NCI-H748 treated with DMSO at 0.1 percent for 48 hours (cell line): ENCODE measurements at regions not wholly inside any gene's neighbourhood (a gene's known extent, or its start where the extent isn't known, plus 50 kb on each side); places are given as distances from the start of the nearest gene placed in this dataset.

Source experiments
- DNase-seq: peaks from one replicate; lab custom pipeline; 2025; lab: John Stamatoyannopoulos, UW

GRCh38 chr4:151935411-151935810 lies 174.6 kb upstream of the GATB start:
- DNase-seq = no peak

- no peak for DNase-seq
Measured at GRCh38 chr4:151934766-151935165, 174.0 kb upstream of the GATB start.

DNA sequence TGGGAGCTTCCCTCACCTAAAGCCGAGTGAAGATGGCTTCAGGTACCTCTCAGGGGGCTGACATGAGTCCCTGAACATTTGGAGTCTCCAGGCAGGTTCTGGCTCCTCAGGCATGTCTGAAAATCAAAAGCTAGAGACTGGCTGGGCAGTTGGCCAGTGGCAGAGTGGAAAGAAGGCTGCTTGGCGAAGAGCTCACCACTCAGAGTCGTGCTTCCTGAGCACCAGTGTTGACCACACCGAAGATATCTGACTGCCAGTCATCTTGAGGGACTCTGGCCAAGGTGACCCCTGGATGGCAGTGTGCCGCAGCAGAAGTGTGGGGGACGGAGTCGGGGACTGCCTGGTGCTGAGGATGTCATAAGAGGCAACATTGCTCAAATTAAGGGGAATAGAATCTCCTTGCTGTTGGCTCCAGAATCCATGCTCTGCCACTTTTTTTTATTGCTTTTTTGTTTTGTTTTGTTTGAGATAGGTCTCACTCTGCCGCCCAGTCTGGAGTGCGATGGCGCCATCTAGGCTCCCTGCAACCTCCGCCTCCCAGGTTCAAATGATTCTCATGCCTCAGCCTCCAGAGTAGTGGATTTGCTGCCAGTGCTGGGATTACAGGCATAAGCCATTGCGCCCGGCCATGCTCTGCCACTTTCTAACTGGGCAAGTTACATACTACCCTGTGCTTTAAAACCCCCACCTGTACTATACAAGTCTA lies 172.5 kb upstream of the GATB start:
- DNase-seq = no peak

DNA sequence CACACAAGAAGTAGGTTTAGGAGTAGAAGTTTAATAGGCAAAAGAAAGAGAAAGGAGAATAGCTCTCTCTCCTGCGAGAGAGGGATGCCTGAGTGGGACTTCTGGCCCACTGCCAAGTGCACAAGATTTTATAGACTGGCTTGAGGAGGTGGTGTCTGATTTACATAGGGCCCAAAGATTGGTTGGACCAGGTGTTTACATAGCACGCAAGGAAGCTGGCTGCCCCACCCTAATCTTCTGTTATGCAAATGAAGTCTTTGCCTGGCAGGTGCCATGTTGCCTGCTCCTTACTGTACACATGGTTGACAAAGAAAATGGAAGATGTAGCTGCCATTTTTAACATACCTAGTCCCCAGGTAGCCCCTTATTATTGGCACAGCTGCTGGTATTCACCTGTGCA lies 170.8 kb upstream of the GATB start:
- no peak for DNase-seq

DNA sequence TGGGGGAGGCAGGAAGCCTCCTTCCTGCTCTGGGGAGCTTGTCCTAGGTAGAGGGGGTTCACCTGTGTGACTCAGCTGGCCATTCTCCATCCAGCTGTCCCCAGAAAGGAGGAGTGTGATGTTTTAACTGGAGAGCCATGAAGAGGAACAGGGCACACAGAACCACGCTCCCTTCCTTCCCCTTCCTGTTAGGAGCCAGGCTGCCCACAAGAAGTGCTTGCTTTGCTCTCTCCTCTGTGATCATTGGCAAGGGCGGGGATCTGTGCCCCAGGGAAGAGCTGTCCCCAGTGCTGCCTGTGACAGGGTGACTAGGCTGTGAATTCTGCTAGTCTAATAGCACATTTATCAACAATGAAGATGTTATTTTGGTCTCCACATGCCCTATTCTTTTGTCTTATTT lies 169.6 kb upstream of the GATB start:
- no peak for DNase-seq

- DNase-seq = no peak
Measured at GRCh38 chr4:151928112-151928511, 167.3 kb upstream of the GATB start.

DNA sequence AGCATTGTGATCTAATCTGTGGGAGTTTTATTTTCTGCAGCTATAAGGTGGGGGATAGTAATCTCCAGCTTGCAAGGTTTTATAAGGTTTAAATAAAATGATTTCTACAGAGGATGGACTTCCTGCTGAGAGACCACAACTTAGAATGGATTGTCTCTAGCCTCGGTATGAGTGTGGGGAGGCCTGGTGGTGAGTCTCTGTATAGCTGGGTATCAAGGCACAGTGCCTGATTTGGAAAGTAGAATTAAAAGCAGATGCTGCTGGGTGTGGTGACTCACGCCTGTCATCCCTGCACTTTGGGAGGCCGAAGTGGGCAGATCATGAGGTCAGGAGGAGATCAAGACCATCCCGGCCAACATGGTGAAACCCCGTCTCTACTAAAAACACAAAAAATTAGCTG lies 162.0 kb upstream of the GATB start:
- no peak for DNase-seq

DNA sequence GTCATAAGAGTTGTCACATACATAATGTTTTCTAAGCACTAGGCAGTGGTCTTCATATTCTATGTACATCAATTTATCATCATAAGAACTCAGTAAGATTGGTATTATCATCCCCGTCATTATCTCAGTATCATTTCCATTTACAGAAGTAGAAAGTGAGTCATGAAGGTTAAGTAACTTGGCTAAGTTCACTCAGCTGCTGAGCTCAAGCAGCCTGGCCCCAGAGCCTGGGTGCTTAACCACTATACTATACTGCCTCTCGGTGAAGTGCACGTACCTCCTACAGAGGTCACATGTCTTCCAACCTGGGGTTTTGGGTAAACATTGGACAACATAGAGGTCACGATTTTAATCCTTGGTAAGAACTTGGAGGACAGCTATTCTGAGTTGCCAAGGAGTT lies 161.5 kb upstream of the GATB start:
- DNase-seq = no peak

GRCh38 chr4:151921811-151922210 lies 161.0 kb upstream of the GATB start:
- DNase-seq = no peak

GRCh38 chr4:151921386-151921785 lies 160.6 kb upstream of the GATB start:
- no peak for DNase-seq

- DNase-seq = no peak
Measured at GRCh38 chr4:151917145-151917734, 156.4 kb upstream of the GATB start.

DNA sequence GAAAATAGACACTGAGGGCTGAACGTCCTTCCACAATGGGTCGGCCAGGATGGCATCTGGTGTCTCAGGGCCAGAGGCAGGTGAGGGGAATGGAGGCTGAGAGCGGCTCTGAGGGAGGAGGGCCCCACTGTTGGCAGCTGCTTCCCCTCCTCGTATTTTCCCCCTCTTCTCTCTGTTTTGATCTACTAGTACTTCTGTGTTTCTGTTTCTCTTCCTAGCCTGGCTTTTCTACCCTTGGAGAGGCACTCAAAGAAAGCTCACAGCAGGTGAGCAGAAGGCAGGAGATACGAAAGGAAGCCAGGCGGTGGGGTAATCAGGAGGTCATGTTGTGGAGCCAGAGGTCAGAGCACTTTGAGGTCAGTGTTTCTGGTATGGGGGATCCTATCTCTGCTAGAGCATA lies 151.8 kb upstream of the GATB start:
- no peak for DNase-seq

DNA sequence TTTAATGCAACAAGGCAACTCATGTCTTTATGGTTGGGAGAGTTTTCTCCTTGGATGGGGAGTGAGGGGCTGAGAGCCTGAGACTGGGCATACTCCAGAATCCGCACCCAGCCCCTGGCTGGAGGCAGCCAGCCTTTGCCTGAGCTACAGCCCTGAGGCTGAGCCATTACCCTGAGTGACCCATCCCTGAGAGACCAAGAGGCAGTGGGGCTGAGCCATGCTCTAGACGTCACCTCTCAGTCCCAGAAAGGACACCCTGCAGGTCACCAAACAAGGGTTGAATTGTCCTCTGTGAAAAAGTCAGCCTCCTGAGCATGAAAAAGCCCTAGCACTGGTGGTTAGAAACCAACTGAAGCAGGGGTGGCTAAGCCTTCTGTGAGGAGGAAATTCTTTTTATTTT lies 151.2 kb upstream of the GATB start:
- DNase-seq = no peak

DNA sequence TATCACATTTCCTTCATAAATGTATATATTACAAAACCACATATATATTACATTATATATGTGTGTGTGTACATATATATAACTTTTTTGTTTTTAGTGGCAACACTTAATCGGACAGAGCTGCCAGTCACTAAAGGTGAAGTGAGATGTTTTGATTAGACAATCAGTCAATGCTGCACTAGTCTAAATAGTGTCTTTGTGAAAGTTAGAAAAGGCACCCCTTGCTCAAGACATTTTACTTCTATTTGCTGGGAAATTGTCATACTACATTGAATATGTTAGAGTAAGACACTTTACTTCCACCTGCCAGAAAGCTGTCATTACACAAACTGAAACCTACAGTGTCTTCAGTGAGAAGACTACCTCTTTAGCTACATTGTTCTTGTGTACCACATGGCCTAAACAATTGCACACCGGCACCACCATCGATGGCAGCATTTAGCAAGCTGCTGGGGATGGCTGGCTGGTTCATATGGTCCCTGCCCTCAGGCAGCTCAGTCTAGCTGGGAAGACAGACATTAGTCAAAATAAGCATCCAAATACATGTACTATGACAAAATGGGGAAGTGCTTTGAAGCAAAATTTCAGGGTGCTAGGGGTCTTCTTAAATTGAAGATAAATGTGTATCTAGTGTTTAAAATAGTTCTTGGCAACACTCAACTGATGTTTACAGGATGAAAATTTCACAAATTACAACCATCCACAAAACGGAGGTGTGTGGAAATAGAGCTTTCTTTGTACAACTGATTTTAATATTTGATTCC lies 148.1 kb upstream of the GATB start:
- DNase-seq = no peak

DNA sequence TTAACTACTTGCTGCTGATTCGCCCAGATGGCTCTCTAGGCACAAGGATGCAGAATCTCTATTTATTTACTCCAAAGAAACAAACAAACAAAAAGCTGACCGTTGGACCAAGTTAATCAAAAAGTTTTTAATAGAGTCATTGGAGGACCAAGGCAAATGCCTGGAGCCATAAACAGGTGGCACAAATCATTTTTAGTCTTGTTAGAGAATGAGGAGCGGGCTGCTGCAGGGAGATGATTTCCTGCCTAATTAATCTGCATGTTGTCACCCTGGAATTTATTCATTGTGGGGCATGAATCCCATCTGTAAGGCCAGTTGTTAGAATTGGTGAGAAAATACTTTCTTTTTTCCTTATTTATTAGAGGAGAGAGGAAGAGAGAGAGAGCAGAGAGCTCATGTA lies 147.4 kb upstream of the GATB start:
- DNase-seq = no peak

GRCh38 chr4:151906438-151906837 lies 145.6 kb upstream of the GATB start:
- DNase-seq = no peak

DNA sequence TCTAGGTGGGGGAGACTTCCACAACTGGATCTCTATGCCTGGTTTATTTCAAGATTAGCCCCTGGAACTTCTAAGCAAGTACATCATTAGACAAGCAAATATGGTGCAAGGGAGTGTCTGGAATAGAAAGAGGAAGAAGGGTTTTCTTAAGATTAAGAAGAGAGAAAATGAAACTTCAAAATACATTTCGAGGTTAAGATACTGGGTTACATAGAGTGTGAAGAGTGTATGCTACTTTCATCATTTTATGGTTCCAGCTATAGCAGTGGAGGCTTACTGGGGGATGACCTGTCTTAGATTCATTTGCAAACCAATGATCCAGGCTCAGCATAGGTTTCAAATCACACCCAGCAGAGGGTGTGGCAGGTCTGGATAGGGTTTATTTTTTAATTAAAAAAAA lies 144.4 kb upstream of the GATB start:
- DNase-seq = no peak

DNA sequence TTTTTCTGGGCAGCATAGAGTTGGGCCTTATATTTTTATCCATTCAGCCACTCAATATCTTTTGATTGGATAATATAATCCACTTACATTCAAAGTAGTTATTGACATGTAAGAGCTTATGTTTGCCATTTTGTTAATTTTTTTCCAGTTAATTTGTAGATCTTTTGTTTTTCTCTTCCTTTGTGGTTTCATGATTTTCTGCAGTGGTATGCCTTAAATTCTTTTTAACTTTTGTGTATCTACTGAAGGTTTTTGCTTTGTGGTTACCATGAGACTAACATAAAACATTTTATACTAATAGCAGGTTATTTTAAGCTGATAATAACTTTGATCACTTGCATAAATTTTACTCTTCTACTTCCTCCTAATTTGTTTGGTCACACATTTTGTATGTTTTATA lies 140.8 kb upstream of the GATB start:
- DNase-seq = no peak

DNA sequence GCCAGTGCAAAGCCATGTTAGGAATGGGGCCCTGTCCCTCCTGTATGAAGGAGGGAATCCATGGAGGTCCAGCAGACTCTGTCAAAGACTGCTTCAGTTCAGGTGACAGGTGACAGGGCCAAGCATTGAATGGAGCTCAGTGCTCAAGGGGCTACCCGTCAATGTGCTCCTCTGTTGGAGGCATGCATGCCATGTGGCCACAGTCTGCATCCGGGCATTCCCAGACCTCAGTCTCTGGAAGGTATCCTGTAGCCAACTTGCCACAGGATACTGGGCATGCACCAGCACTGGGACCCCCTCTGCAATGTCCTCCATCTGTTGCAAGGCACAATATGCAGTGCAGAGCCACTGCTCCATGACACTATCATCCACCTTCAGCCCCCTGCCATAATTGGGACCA lies 136.1 kb upstream of the GATB start:
- DNase-seq = no peak

DNA sequence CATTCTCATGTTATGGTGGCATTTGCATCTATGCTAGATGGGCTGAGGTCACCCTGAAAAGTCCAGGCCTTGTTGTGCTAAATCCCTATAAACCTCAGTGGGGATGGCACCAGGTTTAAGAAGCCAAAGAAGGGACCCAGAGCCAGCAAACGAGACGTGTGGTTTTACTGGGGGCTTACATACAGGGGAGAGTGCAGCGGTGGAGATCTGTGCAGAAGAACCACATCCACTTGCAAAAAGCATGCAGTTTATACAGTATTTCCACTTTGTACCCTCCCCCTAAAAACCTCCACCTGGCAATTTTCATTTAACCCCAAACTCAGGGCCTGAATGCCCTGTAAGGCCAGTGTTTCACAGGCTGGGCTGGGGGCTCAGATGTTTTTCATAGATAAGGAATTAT lies 134.9 kb upstream of the GATB start:
- no peak for DNase-seq

DNA sequence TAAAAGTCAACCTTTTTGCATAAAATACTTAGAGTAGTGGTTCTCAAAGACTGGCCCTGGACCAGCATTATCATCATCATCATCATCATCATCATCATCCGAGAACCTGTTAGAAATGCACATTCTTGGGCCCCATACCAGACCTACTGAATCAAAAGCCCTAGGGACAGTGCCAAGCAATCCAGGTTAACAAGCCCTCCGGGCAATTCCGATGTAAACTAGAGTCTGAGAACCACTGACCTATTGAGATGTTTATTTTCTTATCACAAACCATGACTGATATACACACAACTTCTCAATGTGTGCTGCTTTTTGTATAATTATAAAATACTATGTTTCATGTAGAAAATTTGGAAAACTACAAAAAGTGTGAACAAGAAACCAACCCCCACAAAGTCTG lies 133.4 kb upstream of the GATB start:
- DNase-seq = no peak

- no peak for DNase-seq
Measured at GRCh38 chr4:151888367-151888866, 127.6 kb upstream of the GATB start.

DNA sequence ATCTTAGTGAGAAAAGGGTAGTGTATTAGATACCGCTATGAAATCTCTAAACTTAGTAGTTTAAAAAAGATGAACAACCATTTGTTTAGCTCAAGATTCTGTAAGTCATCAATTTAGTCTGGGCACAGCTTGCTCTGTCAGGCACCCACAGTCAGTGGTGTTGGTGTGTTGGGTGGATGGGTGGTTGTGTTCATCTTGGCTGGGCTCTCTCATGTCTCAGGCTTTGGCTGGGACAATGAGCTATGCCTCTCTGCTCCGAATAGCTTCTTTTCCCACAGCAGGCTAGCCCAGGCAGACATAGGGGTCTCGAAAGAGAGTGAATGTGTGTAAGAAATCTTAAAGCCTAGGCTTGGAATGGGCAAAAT lies 127.0 kb upstream of the GATB start:
- no peak for DNase-seq
